Astrocyte of the spinal cord (primary cell): ENCODE measurements at regions not wholly inside any gene's neighbourhood (a gene's known extent, or its start where the extent isn't known, plus 50 kb on each side); places are given as distances from the start of the nearest gene placed in this dataset.

Source experiments
- DNase-seq: peaks from one replicate; pipeline ENCODE4 v3.0.0; 2011; ENCODE audit warnings: low read depth, low spot score
- H3K4me3 ChIP-seq: 2 replicates; pipeline ENCODE4 v1.5.1; 2011; ENCODE audit warnings: low read depth, mild to moderate bottlenecking, low read length, moderate library complexity
- CTCF ChIP-seq: IDR thresholded peaks from 2 replicates; pipeline ENCODE4 v1.5.1; 2012; ENCODE audit warnings: low read depth, mild to moderate bottlenecking, low read length, inconsistent platforms
- in situ Hi-C: cut with HindIII; loops from 2 replicates; pipeline ENCODE4 v1.10.0; 2017; ENCODE audit warnings: low sequenced_read_pairs

- H3K4me3 ChIP-seq: no peak overlapping the region
- no peak for DNase-seq
- TF ChIP-seq CTCF: no peak
- in situ Hi-C loops: no loop called here
Measured at GRCh38 chr1:81071969-81072753, 728.6 kb upstream of the ADGRL2 start.

- in situ Hi-C loops: no loop called here
- no peak for TF ChIP-seq CTCF
- no peak overlapping the region for H3K4me3 ChIP-seq
- no peak for DNase-seq
Measured at GRCh38 chr1:81071072-81071858, 729.5 kb upstream of the ADGRL2 start.

- H3K4me3 ChIP-seq: no peak overlapping the region
- no peak for TF ChIP-seq CTCF
- no peak for DNase-seq
- in situ Hi-C loops: no loop called here
Measured at GRCh38 chr1:81069856-81070255, 730.9 kb upstream of the ADGRL2 start.

- no peak for TF ChIP-seq CTCF
- no peak overlapping the region for H3K4me3 ChIP-seq
- in situ Hi-C loops: no loop called here
- DNase-seq: no peak
Measured at GRCh38 chr1:81068726-81069125, 732.0 kb upstream of the ADGRL2 start.

- no peak for DNase-seq
- no peak for TF ChIP-seq CTCF
- in situ Hi-C loops: no loop called here
- no peak overlapping the region for H3K4me3 ChIP-seq
Measured at GRCh38 chr1:81053826-81054225, 746.9 kb upstream of the ADGRL2 start.

- TF ChIP-seq CTCF: no peak
- no peak for DNase-seq
- in situ Hi-C loops: no loop called here
- H3K4me3 ChIP-seq: no peak overlapping the region
Measured at GRCh38 chr1:81052162-81052561, 748.6 kb upstream of the ADGRL2 start.
